Urothelium cell line (cell line): ENCODE measurements at regions not wholly inside any gene's neighbourhood (a gene's known extent, or its start where the extent isn't known, plus 50 kb on each side); places are given as distances from the start of the nearest gene placed in this dataset.

Experiments used
- DNase-seq: peaks from one replicate; pipeline ENCODE4 v3.0.0; 2011; ENCODE audit warnings: low spot score, mixed read lengths
- FAIRE-seq: peaks from 2 replicates; lab custom pipeline; 2011; peaks lifted over from hg19 to GRCh38; lab: Jason Lieb, UNC

GRCh38 chr10:47101807-47102206, 190.6 kb downstream of the PTPN20 start:
- no peak for FAIRE-seq
- no peak for DNase-seq

- FAIRE-seq (no peak), DNase-seq (no peak)
Measured at GRCh38 chr10:47104151-47104605, 192.9 kb downstream of the PTPN20 start.

GRCh38 chr10:47104786-47105385, 193.7 kb downstream of the PTPN20 start:
- DNase-seq, result no peak
- FAIRE-seq, result no peak

GRCh38 chr10:47107007-47107747, 192.8 kb upstream of the GDF10 start:
- FAIRE-seq (no peak), DNase-seq (no peak)

- DNase-seq (no peak), FAIRE-seq (no peak)
Measured at GRCh38 chr10:47109906-47110305, 190.1 kb upstream of the GDF10 start.

GRCh38 chr10:47111329-47111862, 188.6 kb upstream of the GDF10 start:
- DNase-seq, result no peak
- no peak for FAIRE-seq

GRCh38 chr10:47112612-47113011, 187.4 kb upstream of the GDF10 start:
- FAIRE-seq, result no peak
- DNase-seq, result no peak

- DNase-seq, result no peak
- FAIRE-seq, result no peak
Measured at GRCh38 chr10:47113907-47114500, 186.0 kb upstream of the GDF10 start.

- FAIRE-seq (no peak), DNase-seq (no peak)
Measured at GRCh38 chr10:47114680-47115186, 185.3 kb upstream of the GDF10 start.

GRCh38 chr10:47115322-47115721, 184.7 kb upstream of the GDF10 start:
- DNase-seq (no peak), FAIRE-seq (no peak)

GRCh38 chr10:47116445-47116844, 183.6 kb upstream of the GDF10 start:
- FAIRE-seq, result no peak
- no peak for DNase-seq

GRCh38 chr10:47118326-47118725, 181.7 kb upstream of the GDF10 start:
- FAIRE-seq (no peak), DNase-seq (no peak)

GRCh38 chr10:47121336-47121735, 178.7 kb upstream of the GDF10 start:
- DNase-seq, result no peak
- FAIRE-seq, result no peak

GRCh38 chr10:47123716-47124288, 176.2 kb upstream of the GDF10 start:
- FAIRE-seq, result no peak
- DNase-seq, result no peak

- FAIRE-seq, result no peak
- no peak for DNase-seq
Measured at GRCh38 chr10:47127188-47127785, 172.7 kb upstream of the GDF10 start.

- DNase-seq (no peak), FAIRE-seq (no peak)
Measured at GRCh38 chr10:47130491-47130890, 169.5 kb upstream of the GDF10 start.

GRCh38 chr10:47133871-47134570, 166.0 kb upstream of the GDF10 start:
- FAIRE-seq, result no peak
- DNase-seq, result no peak

- FAIRE-seq, result no peak
- DNase-seq, result peak; percentile 48
Measured at GRCh38 chr10:47136866-47137265, 163.1 kb upstream of the GDF10 start.

GRCh38 chr10:47137311-47137851, 162.6 kb upstream of the GDF10 start:
- DNase-seq (peak; percentile 84), FAIRE-seq (no peak)

GRCh38 chr10:47139121-47139520, 160.9 kb upstream of the GDF10 start:
- FAIRE-seq (no peak), DNase-seq (no peak)
